ENCODE measurements at regions not wholly inside any gene's neighbourhood (a gene's known extent, or its start where the extent isn't known, plus 50 kb on each side); places are given as distances from the start of the nearest gene placed in this dataset.

- no peaks in the 10 kb centered on the region for H3F3A ChIP-seq (ENCODE audit: low read length, unreplicated experiment)
- no peak overlapping the region for H2AFZ ChIP-seq (ENCODE audit: low read length)
- no peak overlapping the region for H3K4me3 ChIP-seq (ENCODE audit: low read length)
- no peaks in the 10 kb centered on the region for H3K4me1 ChIP-seq (ENCODE audit: insufficient read depth, low read length)
- no peaks in the 10 kb centered on the region for H3K9me2 ChIP-seq (replicated peaks; ENCODE audit: low read length)
- H3K27ac ChIP-seq (ENCODE audit: low read length) = no peak overlapping the region
- ChIA-PET POLR2A (ENCODE audit: unreplicated experiment) (no interaction called here), CTCF (no interaction called here)
- BruUV-seq (replicated peaks) = no TSS peak
- intact Hi-C loops (cut with micrococcal nuclease) = no loop called here
- no peaks in the 10 kb centered on the region for H3K36me3 ChIP-seq (ENCODE audit: low read depth, low read length)
- H3K27me3 ChIP-seq (ENCODE audit: low read length) = no peaks in the 10 kb centered on the region
- TF ChIP-seq EZH2 (IDR thresholded peaks at IDR 0.05; ENCODE audit: low read length, unreplicated experiment) (no peak), CTCF (conservative IDR thresholded peaks at IDR 0.05; ENCODE audit: low read depth, low read length) (no peak), EZH2phosphoT487 (IDR thresholded peaks at IDR 0.05; ENCODE audit: borderline replicate concordance, low read length) (no peak)
- no peak overlapping the region for H3K4me2 ChIP-seq (ENCODE audit: low read length)
- DNase-seq (no peak), ATAC-seq (no peak)
- H3K9ac ChIP-seq (ENCODE audit: low read length) = no peak overlapping the region
- no peaks in the 10 kb centered on the region for H3K79me2 ChIP-seq (ENCODE audit: low read length)
- H4K20me1 ChIP-seq (ENCODE audit: low read length) = no peaks in the 10 kb centered on the region
- H3K9me3 ChIP-seq (ENCODE audit: low read length) = no peaks in the 10 kb centered on the region
Measured at GRCh38 chr4:14834382-14834781, 167.9 kb upstream of the CPEB2 start.

- Histone ChIP-seq H3K4me1 (ENCODE audit: insufficient read depth, low read length) (no peaks in the 10 kb centered on the region), H3F3A (ENCODE audit: low read length, unreplicated experiment) (no peaks in the 10 kb centered on the region), H3K9ac (ENCODE audit: low read length) (no peak overlapping the region), H3K27me3 (ENCODE audit: low read length) (no peaks in the 10 kb centered on the region), H3K9me3 (ENCODE audit: low read length) (no peaks in the 10 kb centered on the region), H3K4me2 (ENCODE audit: low read length) (no peak overlapping the region), H3K27ac (ENCODE audit: low read length) (no peak overlapping the region), H3K4me3 (ENCODE audit: low read length) (no peak overlapping the region), H4K20me1 (ENCODE audit: low read length) (no peaks in the 10 kb centered on the region), H2AFZ (ENCODE audit: low read length) (no peak overlapping the region), H3K36me3 (ENCODE audit: low read depth, low read length) (no peaks in the 10 kb centered on the region), H3K9me2 (replicated peaks; ENCODE audit: low read length) (no peaks in the 10 kb centered on the region), H3K79me2 (ENCODE audit: low read length) (no peaks in the 10 kb centered on the region)
- DNase-seq (no peak), ATAC-seq (no peak)
- TF ChIP-seq CTCF (conservative IDR thresholded peaks at IDR 0.05; ENCODE audit: low read depth, low read length) = no peak
- TF ChIP-seq EZH2 (IDR thresholded peaks at IDR 0.05; ENCODE audit: low read length, unreplicated experiment) = no peak
- no peak for TF ChIP-seq EZH2phosphoT487 (IDR thresholded peaks at IDR 0.05; ENCODE audit: borderline replicate concordance, low read length)
- POLR2A ChIA-PET (ENCODE audit: unreplicated experiment) = no interaction called here
- no TSS peak for BruUV-seq (replicated peaks)
- CTCF ChIA-PET = no interaction called here
- intact Hi-C loops (cut with micrococcal nuclease) = no loop called here
Measured at GRCh38 chr4:14835288-14835687, 167.0 kb upstream of the CPEB2 start.

- ATAC-seq = no peak
- no TSS peak for BruUV-seq (replicated peaks)
Measured at GRCh38 chr4:14835708-14836425, 166.4 kb upstream of the CPEB2 start.

More at GRCh38 chr4:14835708-14836425, 166.4 kb upstream of the CPEB2 start:
- H2AFZ ChIP-seq (ENCODE audit: low read length) = no peak overlapping the region
- TF ChIP-seq EZH2phosphoT487 (IDR thresholded peaks at IDR 0.05; ENCODE audit: borderline replicate concordance, low read length) (no peak), EZH2 (IDR thresholded peaks at IDR 0.05; ENCODE audit: low read length, unreplicated experiment) (no peak), CTCF (conservative IDR thresholded peaks at IDR 0.05; ENCODE audit: low read depth, low read length) (no peak)
- no peaks in the 10 kb centered on the region for H3K4me1 ChIP-seq (ENCODE audit: insufficient read depth, low read length)
- H3K79me2 ChIP-seq (ENCODE audit: low read length) = no peaks in the 10 kb centered on the region
- DNase-seq = no peak
- H3K27me3 ChIP-seq (ENCODE audit: low read length) = no peaks in the 10 kb centered on the region
- no peaks in the 10 kb centered on the region for H3K9me2 ChIP-seq (replicated peaks; ENCODE audit: low read length)
- H4K20me1 ChIP-seq (ENCODE audit: low read length) = no peaks in the 10 kb centered on the region
- no peak overlapping the region for H3K9ac ChIP-seq (ENCODE audit: low read length)
- no peaks in the 10 kb centered on the region for H3K9me3 ChIP-seq (ENCODE audit: low read length)
- H3K4me3 ChIP-seq (ENCODE audit: low read length) = no peak overlapping the region
- H3K27ac ChIP-seq (ENCODE audit: low read length) = no peak overlapping the region
- intact Hi-C loops (cut with micrococcal nuclease) = no loop called here
- ChIA-PET CTCF (no interaction called here), POLR2A (ENCODE audit: unreplicated experiment) (no interaction called here)
- no peak overlapping the region for H3K4me2 ChIP-seq (ENCODE audit: low read length)
- H3F3A ChIP-seq (ENCODE audit: low read length, unreplicated experiment) = no peaks in the 10 kb centered on the region
- H3K36me3 ChIP-seq (ENCODE audit: low read depth, low read length) = no peaks in the 10 kb centered on the region
